ENCODE measurements at regions not wholly inside any gene's neighbourhood (a gene's known extent, or its start where the extent isn't known, plus 50 kb on each side); places are given as distances from the start of the nearest gene placed in this dataset.

- TF ChIP-seq MCM3 (IDR thresholded peaks at IDR 0.05) (no peak), PTTG1 (tag; IDR thresholded peaks at IDR 0.05; ENCODE audit: low read depth) (no peak), NFYB (IDR thresholded peaks at IDR 0.05; ENCODE audit: extremely low read depth, insufficient read length) (no peak), ZBED1 (IDR thresholded peaks at IDR 0.05) (no peak), ZNF444 (CRISPR knock-in tag; IDR thresholded peaks at IDR 0.05) (no peak), FOXJ2 (tag; IDR thresholded peaks at IDR 0.05) (no peak)
- TF ChIP-seq, protein P1, sequence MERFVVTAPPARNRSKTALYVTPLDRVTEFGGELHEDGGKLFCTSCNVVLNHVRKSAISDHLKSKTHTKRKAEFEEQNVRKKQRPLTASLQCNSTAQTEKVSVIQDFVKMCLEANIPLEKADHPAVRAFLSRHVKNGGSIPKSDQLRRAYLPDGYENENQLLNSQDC (CRISPR knock-in tag; IDR thresholded peaks at IDR 0.05) = no peak
- Histone ChIP-seq H3K9ac (ENCODE audit: insufficient read depth in 1 of 2, low read depth in 2 of 2, low read length in 2 of 2) (no peak overlapping the region), H3K27me3 (ENCODE audit: control insufficient read depth in 2 of 2, insufficient read depth in 2 of 2, low read length in 2 of 2) (no peaks in the 10 kb centered on the region), H3K4me2 (ENCODE audit: insufficient read depth, low read length) (no peak overlapping the region), H3K4me1 (replicated peaks in 1 of 2; ENCODE audit: control insufficient read depth in 2 of 2, insufficient read depth in 2 of 2, low read length in 2 of 2) (no peaks in the 10 kb centered on the region), H3K79me2 (ENCODE audit: control insufficient read depth, insufficient read depth, low read length) (no peaks in the 10 kb centered on the region), H3K9me1 (ENCODE audit: control insufficient read depth, insufficient read depth, low read length) (no peaks in the 10 kb centered on the region), H3K9me3 (replicated peaks; ENCODE audit: control insufficient read depth, insufficient read depth, low read depth, low read length) (no peaks in the 10 kb centered on the region), H3K4me3 (no peak overlapping the region), H4K20me1 (replicated peaks; ENCODE audit: control insufficient read depth, insufficient read depth, low read length) (no peaks in the 10 kb centered on the region), H3K36me3 (ENCODE audit: control insufficient read depth, insufficient read depth, low read length) (no peaks in the 10 kb centered on the region), H3K27ac (ENCODE audit: extremely low read depth, low read depth, low read length) (no peak overlapping the region), H2AFZ (ENCODE audit: low read depth, low read length) (no peak overlapping the region)
- BruUV-seq (replicated peaks) = no TSS peak
- intact Hi-C loops (cut with micrococcal nuclease) (no loop called here), in situ Hi-C loops (cut with MboI) (no loop called here)
- POLR2A ChIA-PET = no interaction called here
- WGBS (ENCODE audit: insufficient coverage, low coverage, missing lambda C conversion rate) = 2% methylated on average over 4 of the region's 4 CpGs
- no peak for ATAC-seq
- no peak for FAIRE-seq
- DNase-seq (ENCODE audit: extremely low read depth in 1 of 4, low spot score in 3 of 4) = no peak
- CTCF ChIA-PET (ENCODE audit: low intra/inter-chr PET ratio) = no interaction called here
Measured at GRCh38 chr11:21894492-21894891, 298.4 kb upstream of the ANO5 start.

- ChIA-PET POLR2A (no interaction called here), CTCF (ENCODE audit: low intra/inter-chr PET ratio) (no interaction called here)
- no peaks in the 10 kb centered on the region for H3K36me3 ChIP-seq (ENCODE audit: control insufficient read depth, insufficient read depth, low read length)
- H3K4me2 ChIP-seq (ENCODE audit: insufficient read depth, low read length) = no peak overlapping the region
- no peaks in the 10 kb centered on the region for H3K27me3 ChIP-seq (ENCODE audit: control insufficient read depth in 2 of 2, insufficient read depth in 2 of 2, low read length in 2 of 2)
- no peaks in the 10 kb centered on the region for H3K79me2 ChIP-seq (ENCODE audit: control insufficient read depth, insufficient read depth, low read length)
- H3K9me1 ChIP-seq (ENCODE audit: control insufficient read depth, insufficient read depth, low read length) = no peaks in the 10 kb centered on the region
- FAIRE-seq (no peak), ATAC-seq (no peak), DNase-seq (ENCODE audit: extremely low read depth in 1 of 4, low spot score in 3 of 4) (no peak)
- H3K4me1 ChIP-seq (replicated peaks in 1 of 2; ENCODE audit: control insufficient read depth in 2 of 2, insufficient read depth in 2 of 2, low read length in 2 of 2) = no peaks in the 10 kb centered on the region
- no TSS peak for BruUV-seq (replicated peaks)
- no peak for TF ChIP-seq ZNF316 (IDR thresholded peaks at IDR 0.05)
- TF ChIP-seq, protein P2, sequence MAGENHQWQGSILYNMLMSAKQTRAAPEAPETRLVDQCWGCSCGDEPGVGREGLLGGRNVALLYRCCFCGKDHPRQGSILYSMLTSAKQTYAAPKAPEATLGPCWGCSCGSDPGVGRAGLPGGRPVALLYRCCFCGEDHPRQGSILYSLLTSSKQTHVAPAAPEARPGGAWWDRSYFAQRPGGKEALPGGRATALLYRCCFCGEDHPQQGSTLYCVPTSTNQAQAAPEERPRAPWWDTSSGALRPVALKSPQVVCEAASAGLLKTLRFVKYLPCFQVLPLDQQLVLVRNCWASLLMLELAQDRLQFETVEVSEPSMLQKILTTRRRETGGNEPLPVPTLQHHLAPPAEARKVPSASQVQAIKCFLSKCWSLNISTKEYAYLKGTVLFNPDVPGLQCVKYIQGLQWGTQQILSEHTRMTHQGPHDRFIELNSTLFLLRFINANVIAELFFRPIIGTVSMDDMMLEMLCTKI (IDR thresholded peaks at IDR 0.05; ENCODE audit: partially characterized antibody) = no peak
- no peak for TF ChIP-seq MXD1 (CRISPR knock-in tag; IDR thresholded peaks at IDR 0.05; ENCODE audit: borderline replicate concordance, poor library complexity, severe bottlenecking)
- TF ChIP-seq POLR2AphosphoS2 (IDR thresholded peaks at IDR 0.05; ENCODE audit: low read length) = no peak
- no peak for TF ChIP-seq PCBP1 (IDR thresholded peaks at IDR 0.05; ENCODE audit: low read depth, low read length, poor library complexity, severe bottlenecking)
- TF ChIP-seq, protein P3, sequence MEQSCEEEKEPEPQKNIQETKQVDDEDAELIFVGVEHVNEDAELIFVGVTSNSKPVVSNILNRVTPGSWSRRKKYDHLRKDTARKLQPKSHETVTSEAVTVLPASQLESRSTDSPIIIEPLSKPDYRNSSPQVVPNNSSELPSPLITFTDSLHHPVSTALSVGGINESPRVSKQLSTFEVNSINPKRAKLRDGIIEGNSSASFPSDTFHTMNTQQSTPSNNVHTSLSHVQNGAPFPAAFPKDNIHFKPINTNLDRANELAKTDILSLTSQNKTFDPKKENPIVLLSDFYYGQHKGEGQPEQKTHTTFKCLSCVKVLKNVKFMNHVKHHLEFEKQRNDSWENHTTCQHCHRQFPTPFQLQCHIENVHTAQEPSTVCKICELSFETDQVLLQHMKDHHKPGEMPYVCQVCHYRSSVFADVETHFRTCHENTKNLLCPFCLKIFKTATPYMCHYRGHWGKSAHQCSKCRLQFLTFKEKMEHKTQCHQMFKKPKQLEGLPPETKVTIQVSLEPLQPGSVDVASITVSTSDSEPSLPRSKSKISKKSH (CRISPR knock-in tag; IDR thresholded peaks at IDR 0.05) = no peak
- in situ Hi-C loops (cut with MboI) (no loop called here), intact Hi-C loops (cut with micrococcal nuclease) (no loop called here)
- no peak overlapping the region for H2AFZ ChIP-seq (ENCODE audit: low read depth, low read length)
- H4K20me1 ChIP-seq (replicated peaks; ENCODE audit: control insufficient read depth, insufficient read depth, low read length) = no peaks in the 10 kb centered on the region
- H3K9ac ChIP-seq (ENCODE audit: insufficient read depth in 1 of 2, low read depth in 2 of 2, low read length in 2 of 2) = no peak overlapping the region
- no peak overlapping the region for H3K4me3 ChIP-seq
- no peaks in the 10 kb centered on the region for H3K9me3 ChIP-seq (replicated peaks; ENCODE audit: control insufficient read depth, insufficient read depth, low read depth, low read length)
- no peak overlapping the region for H3K27ac ChIP-seq (ENCODE audit: extremely low read depth, low read depth, low read length)
Measured at GRCh38 chr11:21895686-21896085, 297.2 kb upstream of the ANO5 start.
